ENCODE measurements at regions not wholly inside any gene's neighbourhood (a gene's known extent, or its start where the extent isn't known, plus 50 kb on each side); places are given as distances from the start of the nearest gene placed in this dataset.
A peak's percentile ranks its signal among the peaks of the same experiment; 100 is the strongest.

DNA sequence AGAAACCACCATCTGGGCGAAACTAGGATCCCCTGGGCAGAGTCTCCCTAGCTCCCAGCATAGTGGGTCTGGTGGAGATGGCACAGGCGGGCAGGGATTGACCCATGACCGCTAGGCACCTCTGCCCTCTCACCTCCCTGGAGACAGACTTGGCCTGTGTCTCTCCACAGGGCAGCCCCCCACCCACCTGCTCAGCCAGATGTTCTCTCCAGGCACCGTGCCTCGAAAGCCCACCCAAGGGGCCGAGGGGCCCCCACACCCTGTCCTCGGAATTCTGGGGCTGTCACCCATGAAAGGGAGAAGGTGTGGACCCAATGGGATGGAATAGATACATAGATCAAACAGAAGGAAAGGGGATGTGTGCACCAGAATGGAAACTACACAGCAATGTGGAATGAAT, 229.1 kb upstream of the RTL1 start:
- H3K9me3 Mint-ChIP-seq (ENCODE audit: low read depth), result peaks cover 3% of the 10 kb centered on the region
- H3K36me3 Mint-ChIP-seq, result no peaks in the 10 kb centered on the region
- H3K4me3 Mint-ChIP-seq, result no peak overlapping the region
- H3K27me3 Mint-ChIP-seq, result peaks cover 15% of the 10 kb centered on the region
- no peak overlapping the region for H3K27ac Mint-ChIP-seq
- H3K4me1 Mint-ChIP-seq (ENCODE audit: low read depth), result no peaks in the 10 kb centered on the region

DNA sequence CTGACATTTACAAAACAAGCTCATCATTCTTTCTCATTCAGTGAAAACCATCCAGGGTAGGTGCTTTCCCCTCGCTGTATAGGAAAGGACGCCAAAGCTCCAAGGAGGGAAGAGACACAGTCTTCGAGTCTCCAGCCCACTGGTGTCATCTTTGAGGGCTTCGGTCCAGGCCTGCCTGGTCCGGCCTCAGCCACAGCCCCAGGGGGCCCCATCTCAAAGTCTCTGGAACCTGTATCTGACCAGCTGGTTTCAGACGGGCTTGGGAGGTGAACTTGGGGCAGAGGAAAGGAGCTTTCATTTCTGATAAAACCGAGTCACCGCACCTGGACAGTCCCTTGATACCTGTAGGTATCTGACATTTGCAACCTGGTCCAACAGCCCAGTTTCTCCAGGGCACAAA, 229.5 kb upstream of the RTL1 start:
- Mint-ChIP-seq H3K27me3 (peaks cover 11% of the 10 kb centered on the region), H3K9me3 (ENCODE audit: low read depth) (no peaks in the 10 kb centered on the region), H3K4me1 (ENCODE audit: low read depth) (no peaks in the 10 kb centered on the region), H3K36me3 (no peaks in the 10 kb centered on the region), H3K4me3 (no peak overlapping the region), H3K27ac (no peak overlapping the region)

DNA sequence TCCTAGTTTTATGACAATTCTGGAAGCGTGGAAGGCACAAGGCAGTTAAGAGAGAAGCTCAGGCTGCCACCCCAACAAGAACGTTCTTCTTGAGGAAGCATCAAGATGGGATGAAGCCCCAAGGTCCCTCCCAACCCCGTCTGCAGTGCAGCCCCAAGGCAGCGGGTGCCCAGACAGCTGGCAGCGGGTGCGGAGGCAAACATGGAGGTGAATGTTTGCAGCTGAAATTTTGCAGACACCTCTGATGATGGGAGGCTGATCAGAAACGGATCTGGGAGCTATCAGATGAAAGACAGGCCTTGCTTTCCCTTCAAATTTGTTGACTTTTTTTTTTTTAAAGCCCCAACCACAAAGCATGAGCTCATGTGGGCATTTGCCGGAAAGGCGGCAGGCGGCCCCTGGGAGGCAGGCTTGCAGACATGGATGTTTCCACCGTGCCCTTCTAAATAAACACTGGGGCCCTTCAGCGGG, 230.7 kb upstream of the RTL1 start:
- Mint-ChIP-seq H3K4me3 (no peak overlapping the region), H3K9me3 (ENCODE audit: low read depth) (no peaks in the 10 kb centered on the region), H3K27ac (no peak overlapping the region), H3K4me1 (ENCODE audit: low read depth) (no peaks in the 10 kb centered on the region), H3K36me3 (no peaks in the 10 kb centered on the region), H3K27me3 (peaks cover 9% of the 10 kb centered on the region)

DNA sequence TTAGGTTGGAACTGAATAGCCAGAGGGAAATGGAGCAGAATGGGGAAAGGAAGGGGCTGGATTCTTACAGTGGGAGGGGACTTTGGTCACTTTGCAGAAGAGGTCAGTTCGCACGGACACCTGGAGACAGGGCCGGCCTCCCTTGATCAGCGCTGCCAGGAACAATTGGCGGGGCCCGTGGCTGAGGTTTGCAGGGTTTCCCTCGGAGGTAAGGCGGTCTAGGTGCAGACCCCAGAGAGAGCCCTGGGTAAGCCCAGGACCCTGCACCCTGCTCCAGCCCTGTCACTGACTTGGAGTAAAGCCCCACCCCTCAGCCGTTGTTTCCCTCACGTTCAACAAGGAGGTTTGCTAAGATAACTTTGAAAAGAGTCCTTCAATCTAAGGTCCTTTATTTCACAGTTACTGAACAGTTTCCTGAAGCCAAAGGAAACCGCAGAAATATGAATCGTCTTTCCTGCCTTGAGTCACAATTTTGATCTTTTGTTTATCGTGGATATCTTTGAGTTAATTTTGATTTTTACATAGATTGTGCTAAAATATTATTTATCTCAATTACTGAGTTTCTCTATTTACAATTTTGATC, 231.4 kb upstream of the RTL1 start:
- no peak overlapping the region for H3K27ac Mint-ChIP-seq
- H3K4me1 Mint-ChIP-seq (ENCODE audit: low read depth), result no peaks in the 10 kb centered on the region
- H3K4me3 Mint-ChIP-seq, result no peak overlapping the region
- peaks cover 6% of the 10 kb centered on the region for H3K27me3 Mint-ChIP-seq
- H3K36me3 Mint-ChIP-seq, result no peaks in the 10 kb centered on the region
- peaks cover 2% of the 10 kb centered on the region for H3K9me3 Mint-ChIP-seq (ENCODE audit: low read depth)

DNA sequence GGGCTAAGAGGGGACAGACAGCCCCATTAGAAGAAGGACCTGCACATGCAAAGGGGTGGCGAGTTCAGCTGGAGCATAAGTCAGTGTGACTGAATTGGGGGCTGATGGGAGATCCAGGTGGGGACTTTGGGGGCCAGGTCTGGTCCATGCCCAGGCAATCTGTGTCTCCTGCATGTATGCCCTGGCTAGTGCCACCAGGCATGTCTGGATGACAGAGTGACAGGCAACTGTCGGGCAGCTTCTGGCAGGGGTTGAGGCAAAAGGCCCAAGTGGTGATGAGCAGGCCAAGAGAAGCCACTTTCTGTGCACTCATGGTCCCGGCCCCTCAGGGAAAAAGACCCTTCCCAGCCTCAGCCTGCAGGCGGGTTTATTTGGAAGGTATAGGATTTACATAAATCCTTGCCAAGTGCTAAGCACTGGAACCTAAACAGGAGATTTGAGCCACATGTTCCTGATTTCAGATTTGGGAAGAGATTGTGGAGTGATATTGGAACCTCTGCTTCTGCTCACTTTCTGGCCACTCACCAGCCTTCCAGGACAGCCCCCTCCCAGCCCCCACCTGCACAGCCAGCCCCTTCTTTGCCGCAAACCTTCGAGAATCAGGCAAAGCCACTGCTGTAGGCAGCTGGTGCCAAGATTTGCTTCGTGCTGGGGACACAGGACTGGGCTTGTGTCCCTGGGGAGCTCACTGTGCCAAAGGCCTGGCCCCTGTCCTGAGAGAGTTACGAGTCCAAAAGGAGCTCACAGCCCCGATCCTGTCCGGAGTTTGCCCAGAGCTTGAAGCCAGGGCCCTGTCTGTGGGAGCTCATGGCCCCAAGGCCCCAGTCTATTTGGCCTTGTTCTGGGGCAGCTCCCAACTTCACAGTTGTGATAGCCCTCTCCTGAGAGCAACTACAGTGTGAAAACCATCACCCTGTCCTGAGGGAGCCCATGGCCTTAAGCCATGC, 232.5 kb upstream of the RTL1 start:
- Mint-ChIP-seq H3K9me3 (ENCODE audit: low read depth) (peaks cover 13% of the 10 kb centered on the region), H3K4me3 (no peak overlapping the region), H3K27me3 (peaks cover 3% of the 10 kb centered on the region), H3K27ac (no peak overlapping the region), H3K36me3 (no peaks in the 10 kb centered on the region), H3K4me1 (ENCODE audit: low read depth) (no peaks in the 10 kb centered on the region)

GRCh38 chr14:101137234-101137633, 233.7 kb upstream of the RTL1 start:
- no peaks in the 10 kb centered on the region for H3K4me1 Mint-ChIP-seq (ENCODE audit: low read depth)
- no peaks in the 10 kb centered on the region for H3K36me3 Mint-ChIP-seq
- H3K27me3 Mint-ChIP-seq, result peaks cover 4% of the 10 kb centered on the region
- H3K9me3 Mint-ChIP-seq (ENCODE audit: low read depth), result peaks cover 22% of the 10 kb centered on the region
- H3K4me3 Mint-ChIP-seq, result no peak overlapping the region
- H3K27ac Mint-ChIP-seq, result no peak overlapping the region

DNA sequence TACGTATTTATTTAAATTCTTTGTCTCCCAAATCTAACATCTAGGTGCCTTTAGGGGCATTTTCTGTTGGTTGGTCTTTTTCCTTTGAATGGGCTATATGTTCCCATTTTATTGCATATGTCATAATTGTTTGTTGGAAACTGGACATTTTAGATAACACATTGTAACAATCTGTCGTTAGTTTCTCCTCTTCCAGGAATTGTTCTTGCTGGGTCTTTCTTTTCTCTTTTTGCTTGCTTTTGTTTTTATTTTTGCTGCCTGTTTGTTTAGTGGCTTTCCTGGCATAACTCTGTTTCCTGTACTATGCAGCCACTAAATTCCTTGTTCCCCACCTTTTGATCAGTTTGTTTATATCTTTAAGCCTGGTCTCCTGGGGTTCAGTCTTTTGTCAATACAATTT, 244.3 kb upstream of the RTL1 start:
- Mint-ChIP-seq H3K4me1 (ENCODE audit: low read depth) (no peaks in the 10 kb centered on the region), H3K36me3 (peaks cover 3% of the 10 kb centered on the region), H3K27me3 (peaks cover 7% of the 10 kb centered on the region), H3K9me3 (ENCODE audit: low read depth) (peaks cover 31% of the 10 kb centered on the region), H3K4me3 (no peak overlapping the region), H3K27ac (no peak overlapping the region)

GRCh38 chr14:101150039-101150610, 246.6 kb upstream of the RTL1 start:
- Mint-ChIP-seq H3K9me3 (ENCODE audit: low read depth) (peaks cover 25% of the 10 kb centered on the region), H3K4me1 (ENCODE audit: low read depth) (no peaks in the 10 kb centered on the region), H3K4me3 (no peak overlapping the region), H3K27ac (no peak overlapping the region), H3K27me3 (peaks cover 12% of the 10 kb centered on the region), H3K36me3 (peaks cover 3% of the 10 kb centered on the region)

DNA sequence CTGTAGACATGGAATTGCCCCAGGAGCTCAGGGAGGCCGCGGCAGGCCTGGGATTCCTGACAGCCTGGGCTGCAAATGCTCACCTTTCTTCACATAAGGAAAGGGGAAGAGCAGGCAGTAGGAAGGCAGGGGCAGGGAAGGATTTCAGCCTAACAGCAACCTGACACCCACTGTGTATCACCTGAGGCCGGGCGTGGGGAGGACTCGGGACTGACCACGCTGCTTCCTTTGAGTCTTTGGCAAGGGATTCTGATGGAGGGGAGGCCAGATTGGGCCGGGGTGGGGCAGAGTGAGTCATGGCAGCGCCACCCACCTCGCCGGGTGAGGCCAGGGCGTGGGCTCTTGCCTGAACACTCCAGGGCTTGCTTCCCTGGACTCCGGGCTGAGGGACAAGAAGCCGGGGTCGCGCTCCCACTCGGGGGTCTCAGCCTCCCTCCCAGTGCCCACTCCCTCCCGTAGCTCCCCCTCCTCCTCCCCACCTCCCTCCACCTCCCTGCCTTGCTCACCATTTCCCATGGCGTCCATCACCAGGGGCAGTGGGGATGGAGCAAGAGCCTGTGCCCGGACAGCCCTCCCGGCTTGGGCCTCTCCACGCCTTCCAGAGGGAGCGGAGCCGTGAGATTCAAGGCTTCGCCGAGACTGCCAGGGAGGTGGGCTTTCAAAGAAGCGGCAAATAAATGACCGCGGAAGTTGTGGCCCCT, 247.9 kb upstream of the RTL1 start:
- H3K36me3 Mint-ChIP-seq, result peaks cover 3% of the 10 kb centered on the region
- peaks cover 15% of the 10 kb centered on the region for H3K9me3 Mint-ChIP-seq (ENCODE audit: low read depth)
- H3K27me3 Mint-ChIP-seq, result peaks cover 15% of the 10 kb centered on the region

DNA sequence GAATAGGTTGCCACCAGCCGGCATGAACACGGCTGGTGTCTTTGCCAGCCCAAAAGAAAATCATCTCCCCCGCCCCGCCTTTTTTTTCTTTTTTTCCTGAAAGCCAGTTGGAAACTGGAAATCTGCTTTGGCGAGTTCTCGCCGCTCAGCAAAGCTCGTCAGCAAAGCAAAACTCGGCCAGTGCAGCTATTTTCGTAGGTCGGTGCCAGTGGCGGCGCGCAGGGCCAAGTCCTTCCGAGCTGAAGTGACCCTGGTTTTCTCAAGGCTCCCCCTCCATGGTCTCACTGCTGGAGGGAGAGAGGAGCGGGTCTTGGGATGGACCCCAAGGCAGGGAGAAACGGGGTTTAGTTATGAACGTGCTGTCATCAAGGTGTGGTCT, 248.4 kb upstream of the RTL1 start:
- H3K4me1 Mint-ChIP-seq (ENCODE audit: low read depth), result no peaks in the 10 kb centered on the region
- peaks cover 14% of the 10 kb centered on the region for H3K9me3 Mint-ChIP-seq (ENCODE audit: low read depth)
- H3K27me3 Mint-ChIP-seq, result peaks cover 15% of the 10 kb centered on the region
- no peak overlapping the region for H3K27ac Mint-ChIP-seq
- H3K36me3 Mint-ChIP-seq, result peaks cover 3% of the 10 kb centered on the region
- no peak overlapping the region for H3K4me3 Mint-ChIP-seq

More for the DNA sequence above, 247.9 kb upstream of the RTL1 start:
- Mint-ChIP-seq H3K4me1 (ENCODE audit: low read depth) (no peaks in the 10 kb centered on the region), H3K27ac (peak overlapping the region; percentile 46), H3K4me3 (no peak overlapping the region)

- Mint-ChIP-seq H3K27ac (no peak overlapping the region), H3K9me3 (ENCODE audit: low read depth) (peaks cover 5% of the 10 kb centered on the region), H3K4me1 (ENCODE audit: low read depth) (no peaks in the 10 kb centered on the region), H3K36me3 (peaks cover 2% of the 10 kb centered on the region), H3K4me3 (no peak overlapping the region), H3K27me3 (peaks cover 13% of the 10 kb centered on the region)
These were observed 249.3 kb upstream of the RTL1 start for GRCh38 chr14:101152855-101153254.

DNA sequence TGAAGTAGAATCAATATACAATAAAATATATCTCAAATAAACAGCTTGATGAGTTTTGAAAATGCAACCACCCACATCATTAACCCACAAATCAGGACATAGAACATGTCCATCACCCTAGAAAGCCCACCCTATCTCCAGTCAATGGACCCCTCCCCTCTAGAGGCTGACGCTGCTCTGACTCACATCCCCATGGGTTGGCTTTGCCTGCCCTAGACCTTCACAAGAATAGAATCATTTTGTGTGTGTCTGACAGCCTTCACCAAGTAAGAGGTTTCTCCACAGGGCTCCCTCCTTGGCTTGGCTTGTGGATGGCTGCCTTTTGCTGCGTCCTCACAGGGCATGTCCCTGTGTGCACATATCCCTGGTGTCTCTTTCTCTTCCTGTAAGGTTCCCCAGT, 250.2 kb upstream of the RTL1 start:
- Mint-ChIP-seq H3K27me3 (peaks cover 13% of the 10 kb centered on the region), H3K4me3 (no peak overlapping the region), H3K9me3 (ENCODE audit: low read depth) (no peaks in the 10 kb centered on the region), H3K27ac (no peak overlapping the region), H3K4me1 (ENCODE audit: low read depth) (no peaks in the 10 kb centered on the region), H3K36me3 (no peaks in the 10 kb centered on the region)

DNA sequence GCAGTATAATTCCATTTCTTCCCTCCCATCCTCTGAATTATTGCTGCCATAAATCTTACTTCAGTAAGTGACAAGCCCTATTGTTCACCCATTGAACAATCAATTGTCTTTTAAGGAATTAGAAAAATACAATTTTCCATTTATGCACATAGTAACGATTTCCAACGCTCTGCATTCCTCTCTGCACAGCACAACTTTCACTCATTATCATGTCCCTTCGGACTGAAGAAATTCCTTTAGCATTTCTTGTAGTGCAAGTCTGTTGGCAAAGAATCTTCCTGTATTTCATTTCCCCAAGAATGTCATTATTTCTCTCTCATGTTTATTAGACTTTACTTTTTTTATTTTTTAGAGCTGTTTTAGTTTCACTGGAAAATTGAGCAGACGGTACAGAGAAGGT, 252.1 kb upstream of the RTL1 start:
- Mint-ChIP-seq H3K9me3 (ENCODE audit: low read depth) (no peaks in the 10 kb centered on the region), H3K4me1 (ENCODE audit: low read depth) (no peaks in the 10 kb centered on the region), H3K27ac (no peak overlapping the region), H3K4me3 (no peak overlapping the region), H3K27me3 (peaks cover 15% of the 10 kb centered on the region), H3K36me3 (no peaks in the 10 kb centered on the region)

- Mint-ChIP-seq H3K4me3 (no peak overlapping the region), H3K36me3 (no peaks in the 10 kb centered on the region), H3K27ac (no peak overlapping the region), H3K4me1 (ENCODE audit: low read depth) (no peaks in the 10 kb centered on the region), H3K27me3 (peaks cover 14% of the 10 kb centered on the region), H3K9me3 (ENCODE audit: low read depth) (peaks cover 27% of the 10 kb centered on the region)
These were observed 263.9 kb upstream of the RTL1 start for GRCh38 chr14:101167428-101167827.

DNA sequence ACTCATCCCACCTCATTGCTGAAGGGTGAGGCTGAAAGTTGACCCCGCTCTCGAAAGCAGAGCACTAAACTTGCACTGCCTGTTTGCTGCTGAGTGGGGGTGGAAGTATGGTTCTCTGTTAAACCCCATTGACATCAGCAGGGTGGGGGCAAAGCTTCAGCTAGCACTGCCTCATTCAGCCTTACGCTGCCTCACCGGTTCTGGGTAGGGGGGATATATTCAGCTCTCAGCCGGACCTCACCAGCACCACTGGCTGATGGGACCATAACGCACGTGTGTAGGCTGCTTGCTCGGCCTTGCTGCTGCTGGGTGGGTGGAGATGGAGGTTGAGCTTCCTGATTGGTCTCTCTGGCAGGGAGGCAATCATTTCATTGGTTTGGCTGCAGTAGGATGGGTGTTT, 265.7 kb upstream of the RTL1 start:
- no peaks in the 10 kb centered on the region for H3K4me1 Mint-ChIP-seq (ENCODE audit: low read depth)
- no peak overlapping the region for H3K4me3 Mint-ChIP-seq
- H3K36me3 Mint-ChIP-seq, result no peaks in the 10 kb centered on the region
- peaks cover 27% of the 10 kb centered on the region for H3K9me3 Mint-ChIP-seq (ENCODE audit: low read depth)
- H3K27ac Mint-ChIP-seq, result no peak overlapping the region
- H3K27me3 Mint-ChIP-seq, result peaks cover 14% of the 10 kb centered on the region

Measured in activated naive CD8-positive, alpha-beta T cell (primary cell).